HG03469 (cell line): ENCODE measurements at regions not wholly inside any gene's neighbourhood (a gene's known extent, or its start where the extent isn't known, plus 50 kb on each side); places are given as distances from the start of the nearest gene placed in this dataset.
"Not testable (repeated sequence)": the region's sequence is repeated elsewhere in the genome, so short reads cannot be mapped to it uniquely, and the experiment has no call there.

Source experiments
- ATAC-seq: cut with Tn5 transposase; IDR thresholded peaks from one replicate; pipeline ENCODE4 v1.9.1; 2021; ENCODE audit warnings: mild to moderate bottlenecking, moderate library complexity, moderate number of reproducible peaks; ENCODE audit not compliant: unreplicated experiment

GRCh38 chr12:19763488-19763887 lies 324.2 kb downstream of the AEBP2 start:
- ATAC-seq = no peak

- ATAC-seq = no peak
Measured at GRCh38 chr12:19764408-19764807, 325.1 kb downstream of the AEBP2 start.

GRCh38 chr12:19771858-19772257 lies 332.6 kb downstream of the AEBP2 start:
- no peak for ATAC-seq

- ATAC-seq = no peak
Measured at GRCh38 chr12:19772776-19773175, 333.5 kb downstream of the AEBP2 start.

- ATAC-seq = no peak
Measured at GRCh38 chr12:19775241-19775640, 335.9 kb downstream of the AEBP2 start.

GRCh38 chr12:19775976-19776375 lies 336.7 kb downstream of the AEBP2 start:
- not testable (repeated sequence) for ATAC-seq

- no peak for ATAC-seq
Measured at GRCh38 chr12:19778172-19778571, 338.9 kb downstream of the AEBP2 start.

GRCh38 chr12:19778797-19779196 lies 339.5 kb downstream of the AEBP2 start:
- ATAC-seq = no peak

GRCh38 chr12:19779395-19780056 lies 340.2 kb downstream of the AEBP2 start:
- no peak for ATAC-seq

GRCh38 chr12:19780460-19780859 lies 341.2 kb downstream of the AEBP2 start:
- no peak for ATAC-seq

GRCh38 chr12:19783547-19784444 lies 344.5 kb downstream of the AEBP2 start:
- ATAC-seq = no peak

GRCh38 chr12:19792028-19792427 lies 352.7 kb downstream of the AEBP2 start:
- no peak for ATAC-seq

GRCh38 chr12:19794116-19794515 lies 354.8 kb downstream of the AEBP2 start:
- ATAC-seq = no peak

- no peak for ATAC-seq
Measured at GRCh38 chr12:19799216-19799615, 359.9 kb downstream of the AEBP2 start.

- ATAC-seq = no peak
Measured at GRCh38 chr12:19799895-19800602, 360.8 kb downstream of the AEBP2 start.

- ATAC-seq = no peak
Measured at GRCh38 chr12:19800884-19801283, 361.6 kb downstream of the AEBP2 start.

GRCh38 chr12:19801941-19802340 lies 362.6 kb downstream of the AEBP2 start:
- ATAC-seq = no peak

GRCh38 chr12:19802915-19803314 lies 363.6 kb downstream of the AEBP2 start:
- no peak for ATAC-seq

GRCh38 chr12:19804737-19805136 lies 365.4 kb downstream of the AEBP2 start:
- no peak for ATAC-seq

GRCh38 chr12:19808371-19808770 lies 369.1 kb downstream of the AEBP2 start:
- ATAC-seq = no peak

- ATAC-seq = no peak
Measured at GRCh38 chr12:19810213-19810612, 370.9 kb downstream of the AEBP2 start.

- no peak for ATAC-seq
Measured at GRCh38 chr12:19811922-19812321, 372.6 kb downstream of the AEBP2 start.
